AG10803 (cell line): ENCODE measurements at regions not wholly inside any gene's neighbourhood (a gene's known extent, or its start where the extent isn't known, plus 50 kb on each side); places are given as distances from the start of the nearest gene placed in this dataset.

Experiments used
- DNase-seq: peaks from one replicate; pipeline ENCODE4 v3.0.0; 2010; ENCODE audit warnings: low read depth
- H3K4me3 ChIP-seq: 2 replicates; pipeline ENCODE4 v1.5.1; 2011; ENCODE audit warnings: mild to moderate bottlenecking, low read length, control low read depth
- TF ChIP-seq, protein P1 (sequence below): conservative IDR thresholded peaks from 2 replicates; pipeline ENCODE4 v1.5.1; 2011; ENCODE audit warnings: mild to moderate bottlenecking, low read length, control low read depth, inconsistent platforms

DNA sequence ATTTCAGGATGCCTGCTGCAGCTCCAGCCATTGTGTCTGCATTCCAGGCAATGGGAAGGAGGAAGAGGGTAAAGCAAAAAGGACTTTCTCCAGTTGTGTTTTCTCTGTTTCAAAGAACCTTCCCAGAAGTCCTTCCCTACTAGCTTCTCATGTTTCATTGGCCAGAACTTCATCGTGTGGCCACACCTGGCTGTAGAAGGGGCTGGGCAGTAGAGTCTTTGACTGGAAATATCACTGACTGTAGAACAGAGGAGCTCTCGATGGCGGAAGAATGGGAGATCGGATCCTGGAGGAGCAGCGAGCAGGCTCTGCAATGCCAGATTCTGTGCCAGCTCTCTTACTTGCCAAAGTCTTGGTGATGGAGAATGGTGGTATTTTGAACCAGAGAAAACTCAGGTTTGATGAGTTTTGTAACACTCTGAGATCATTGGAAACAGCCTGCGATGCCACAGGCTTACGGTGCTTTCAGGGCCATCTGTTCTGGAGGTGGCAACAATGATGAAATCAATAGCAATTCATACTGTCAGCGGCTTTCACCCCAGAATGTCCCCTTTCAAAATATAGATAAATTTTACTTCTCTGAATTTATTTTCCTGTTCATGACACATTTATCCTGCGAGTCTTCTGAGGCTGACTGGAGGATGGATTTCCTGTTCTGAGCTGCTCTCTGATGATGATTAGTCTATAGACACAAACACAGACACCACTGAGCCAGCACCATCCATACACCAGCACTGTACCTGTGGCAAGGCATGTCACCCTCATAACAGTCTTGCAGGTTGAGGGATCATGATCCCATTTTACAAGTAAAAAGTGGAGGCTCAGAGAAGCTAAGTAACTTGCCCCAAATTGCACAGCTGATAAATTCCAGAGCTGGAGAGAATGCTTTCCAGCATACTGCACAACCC lies 204.2 kb downstream of the EMX2 start:
- H3K4me3 ChIP-seq, result no peak overlapping the region
- TF ChIP-seq, protein P1, sequence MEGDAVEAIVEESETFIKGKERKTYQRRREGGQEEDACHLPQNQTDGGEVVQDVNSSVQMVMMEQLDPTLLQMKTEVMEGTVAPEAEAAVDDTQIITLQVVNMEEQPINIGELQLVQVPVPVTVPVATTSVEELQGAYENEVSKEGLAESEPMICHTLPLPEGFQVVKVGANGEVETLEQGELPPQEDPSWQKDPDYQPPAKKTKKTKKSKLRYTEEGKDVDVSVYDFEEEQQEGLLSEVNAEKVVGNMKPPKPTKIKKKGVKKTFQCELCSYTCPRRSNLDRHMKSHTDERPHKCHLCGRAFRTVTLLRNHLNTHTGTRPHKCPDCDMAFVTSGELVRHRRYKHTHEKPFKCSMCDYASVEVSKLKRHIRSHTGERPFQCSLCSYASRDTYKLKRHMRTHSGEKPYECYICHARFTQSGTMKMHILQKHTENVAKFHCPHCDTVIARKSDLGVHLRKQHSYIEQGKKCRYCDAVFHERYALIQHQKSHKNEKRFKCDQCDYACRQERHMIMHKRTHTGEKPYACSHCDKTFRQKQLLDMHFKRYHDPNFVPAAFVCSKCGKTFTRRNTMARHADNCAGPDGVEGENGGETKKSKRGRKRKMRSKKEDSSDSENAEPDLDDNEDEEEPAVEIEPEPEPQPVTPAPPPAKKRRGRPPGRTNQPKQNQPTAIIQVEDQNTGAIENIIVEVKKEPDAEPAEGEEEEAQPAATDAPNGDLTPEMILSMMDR, result no peak
- DNase-seq, result no peak

DNA sequence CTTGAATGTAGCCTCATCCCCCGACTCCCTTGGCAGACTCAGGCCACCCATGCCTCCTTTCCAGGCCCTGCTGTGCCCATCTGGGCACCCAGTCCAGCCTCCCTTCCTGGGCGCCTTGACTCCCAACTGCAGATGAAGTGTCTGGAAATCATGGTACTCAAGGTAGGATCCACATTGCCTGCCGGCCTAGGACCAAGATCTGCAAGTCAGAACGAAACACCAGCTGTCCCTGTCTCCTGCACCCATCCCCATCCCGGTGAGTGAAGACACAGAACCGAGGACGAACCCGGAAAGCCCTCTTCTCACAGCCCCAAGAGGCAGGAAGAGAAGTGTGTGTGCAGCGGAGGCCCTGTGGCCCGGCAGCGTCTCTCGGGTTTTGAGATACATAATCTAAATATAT lies 205.1 kb downstream of the EMX2 start:
- H3K4me3 ChIP-seq, result no peak overlapping the region
- DNase-seq, result no peak
- TF ChIP-seq, protein P1, result no peak

DNA sequence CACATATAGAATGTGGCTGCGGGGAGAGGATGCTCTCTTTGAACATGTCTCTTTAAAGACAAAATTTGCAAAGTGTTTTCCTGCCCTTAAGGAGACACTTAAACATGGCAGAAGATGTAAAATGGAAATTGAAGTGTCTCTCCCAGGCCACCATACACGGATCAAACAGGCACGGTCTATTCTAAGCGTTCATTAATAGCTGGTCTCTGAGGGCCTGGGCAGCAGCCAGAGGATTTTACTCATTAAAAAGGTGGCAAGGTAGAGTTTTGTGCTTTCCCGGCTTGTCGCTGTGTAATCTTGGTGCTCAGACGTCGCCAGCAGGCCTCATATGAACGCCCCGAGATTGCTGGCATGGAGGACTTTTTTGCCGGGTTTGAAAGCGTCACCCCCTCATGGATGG lies 205.5 kb downstream of the EMX2 start:
- TF ChIP-seq, protein P1, result no peak
- no peak for DNase-seq
- H3K4me3 ChIP-seq, result no peak overlapping the region

DNA sequence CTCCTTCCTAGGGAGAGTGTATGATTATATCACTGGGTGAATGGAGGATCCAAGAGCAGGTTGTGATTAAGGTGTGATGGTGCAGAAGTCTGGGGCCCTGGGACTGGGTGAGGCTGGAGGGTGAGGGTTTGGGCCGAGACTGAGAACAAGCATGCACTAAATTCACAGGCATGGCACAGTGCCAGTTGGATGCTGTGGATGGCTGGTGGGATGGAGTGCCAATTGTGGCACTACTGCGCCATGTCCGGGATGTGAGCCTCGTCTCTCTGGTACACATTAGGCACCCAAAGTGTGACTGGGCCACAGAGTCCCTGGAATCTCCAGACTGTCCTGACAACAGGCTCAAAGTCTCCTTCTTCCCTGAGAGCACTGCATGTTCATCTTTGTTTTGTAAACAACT lies 208.1 kb downstream of the EMX2 start:
- DNase-seq, result no peak
- TF ChIP-seq, protein P1, result no peak

DNA sequence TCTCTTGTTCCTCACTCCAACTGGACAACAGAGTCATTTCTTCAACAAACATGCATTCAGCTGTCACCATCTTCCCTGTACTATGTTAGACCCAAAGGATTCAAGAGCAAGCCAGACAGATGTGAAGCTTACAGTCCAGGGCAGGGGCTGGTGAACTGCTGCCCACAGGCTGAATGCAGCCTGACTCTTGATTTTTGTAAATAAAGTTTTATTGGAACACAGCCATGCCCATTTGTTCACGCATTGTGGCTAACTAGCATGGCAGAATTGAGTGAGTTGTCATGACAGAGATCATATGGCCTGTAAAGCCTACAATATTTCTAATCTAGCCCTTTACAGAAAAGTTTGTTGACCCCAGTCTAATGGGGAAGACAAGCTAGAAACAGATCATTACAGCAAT lies 208.7 kb downstream of the EMX2 start:
- TF ChIP-seq, protein P1, result no peak
- DNase-seq, result no peak
- H3K4me3 ChIP-seq, result no peak overlapping the region

More for the DNA sequence above, 208.1 kb downstream of the EMX2 start:
- H3K4me3 ChIP-seq, result no peak overlapping the region

DNA sequence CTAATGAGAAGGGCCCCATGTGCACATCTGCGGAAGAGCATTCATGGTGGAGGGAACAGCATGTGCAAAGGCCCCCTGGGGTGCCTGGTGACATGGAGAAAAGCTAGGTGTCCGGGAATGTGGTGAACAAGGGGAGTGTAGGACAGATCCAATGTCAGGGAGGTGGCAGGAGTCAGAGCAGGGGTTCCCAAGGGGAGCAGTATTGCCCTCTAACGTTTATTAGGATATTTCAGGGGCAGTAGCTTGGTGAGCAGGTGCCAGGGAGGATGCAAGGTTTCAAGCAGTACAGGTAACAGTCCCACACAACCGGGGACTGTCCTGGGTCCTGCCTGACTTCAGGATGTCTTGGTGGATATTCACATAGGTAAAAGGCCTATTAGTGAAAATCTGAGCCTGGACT lies 209.6 kb downstream of the EMX2 start:
- DNase-seq, result no peak
- TF ChIP-seq, protein P1, result no peak

DNA sequence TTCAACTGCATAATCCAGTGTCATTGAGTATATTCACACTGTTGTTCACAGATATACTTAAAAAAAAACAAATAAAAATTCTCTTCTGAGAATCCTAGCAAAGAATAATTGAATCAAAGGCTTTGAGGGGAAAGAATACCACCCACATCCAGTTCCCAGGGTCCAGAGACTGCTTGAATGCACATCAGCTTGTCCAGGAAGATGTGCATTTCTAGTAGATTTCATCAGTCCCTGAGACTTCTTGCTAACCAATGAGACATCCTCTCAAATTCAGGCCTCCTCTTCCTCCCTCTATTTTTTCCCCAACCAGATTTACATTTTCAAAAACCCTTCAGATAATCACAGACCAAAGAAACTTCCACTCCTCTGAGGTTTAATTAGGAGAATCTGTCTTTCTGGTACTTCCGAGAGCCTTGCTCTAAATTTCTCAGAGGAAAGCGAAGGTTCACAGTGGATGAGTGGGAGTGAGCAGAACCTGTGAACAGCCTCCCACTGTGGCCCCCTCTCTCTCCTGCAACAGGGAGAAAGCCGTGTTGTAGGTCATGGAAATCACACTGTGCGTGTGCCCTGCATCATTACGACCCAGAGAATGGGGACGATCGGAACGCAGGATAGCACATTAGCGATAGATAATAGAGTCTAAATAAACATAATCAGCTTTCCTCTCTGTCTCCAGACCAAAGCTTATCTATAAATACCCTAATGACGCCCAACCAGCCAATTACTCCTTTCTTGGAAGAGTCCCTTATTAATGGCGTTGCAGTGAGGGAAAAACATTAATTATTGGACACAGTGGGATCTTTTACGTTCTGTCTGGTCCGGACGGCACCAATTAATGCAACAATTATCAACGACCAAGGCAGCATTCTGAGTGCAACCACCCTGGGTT lies 212.5 kb downstream of the EMX2 start:
- TF ChIP-seq, protein P1, result no peak
- H3K4me3 ChIP-seq, result no peak overlapping the region
- no peak for DNase-seq

More for the DNA sequence above, 209.6 kb downstream of the EMX2 start:
- no peak overlapping the region for H3K4me3 ChIP-seq
